Loucy (cell line): ENCODE measurements at regions not wholly inside any gene's neighbourhood (a gene's known extent, or its start where the extent isn't known, plus 50 kb on each side); places are given as distances from the start of the nearest gene placed in this dataset.

ENCODE experiments used
- EZH2phosphoT487 ChIP-seq: fragments of 200-600 bp; IDR thresholded peaks from 2 replicates; pipeline ENCODE4 v1.6.1; 2018; ENCODE audit warnings: antibody characterized with exemption, mild to moderate bottlenecking, moderate library complexity, borderline replicate concordance
- TF ChIP-seq, protein P1 (sequence below): fragments of 200-600 bp; sonication (generic); conservative IDR thresholded peaks from 2 replicates; pipeline ENCODE4 v1.5.1; 2014; ENCODE audit warnings: mild to moderate bottlenecking, antibody characterized with exemption, low read length

DNA sequence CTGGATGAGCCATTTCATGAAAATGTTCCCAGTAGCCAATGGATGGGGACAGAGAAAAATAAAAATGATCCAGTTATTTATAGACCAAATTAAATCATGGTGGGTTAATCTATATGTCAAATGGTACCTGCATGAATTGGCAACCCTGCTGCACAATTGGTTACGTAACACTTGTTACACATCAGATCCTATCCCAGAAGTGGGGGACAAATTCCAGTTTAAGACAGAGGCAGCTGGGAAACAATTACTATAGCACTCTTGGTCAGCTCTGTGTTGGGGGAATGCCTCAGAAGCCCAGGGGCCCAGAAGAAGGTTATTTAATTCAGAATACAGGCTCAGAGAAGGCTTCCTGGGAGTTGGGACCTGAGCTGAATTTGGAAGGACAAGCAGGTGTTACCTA, 81.1 kb upstream of the FLT1 start:
- TF ChIP-seq, protein P1, sequence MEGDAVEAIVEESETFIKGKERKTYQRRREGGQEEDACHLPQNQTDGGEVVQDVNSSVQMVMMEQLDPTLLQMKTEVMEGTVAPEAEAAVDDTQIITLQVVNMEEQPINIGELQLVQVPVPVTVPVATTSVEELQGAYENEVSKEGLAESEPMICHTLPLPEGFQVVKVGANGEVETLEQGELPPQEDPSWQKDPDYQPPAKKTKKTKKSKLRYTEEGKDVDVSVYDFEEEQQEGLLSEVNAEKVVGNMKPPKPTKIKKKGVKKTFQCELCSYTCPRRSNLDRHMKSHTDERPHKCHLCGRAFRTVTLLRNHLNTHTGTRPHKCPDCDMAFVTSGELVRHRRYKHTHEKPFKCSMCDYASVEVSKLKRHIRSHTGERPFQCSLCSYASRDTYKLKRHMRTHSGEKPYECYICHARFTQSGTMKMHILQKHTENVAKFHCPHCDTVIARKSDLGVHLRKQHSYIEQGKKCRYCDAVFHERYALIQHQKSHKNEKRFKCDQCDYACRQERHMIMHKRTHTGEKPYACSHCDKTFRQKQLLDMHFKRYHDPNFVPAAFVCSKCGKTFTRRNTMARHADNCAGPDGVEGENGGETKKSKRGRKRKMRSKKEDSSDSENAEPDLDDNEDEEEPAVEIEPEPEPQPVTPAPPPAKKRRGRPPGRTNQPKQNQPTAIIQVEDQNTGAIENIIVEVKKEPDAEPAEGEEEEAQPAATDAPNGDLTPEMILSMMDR: no peak
- TF ChIP-seq EZH2phosphoT487: no peak
